H1 (cell line): ENCODE measurements at regions not wholly inside any gene's neighbourhood (a gene's known extent, or its start where the extent isn't known, plus 50 kb on each side); places are given as distances from the start of the nearest gene placed in this dataset.

Source experiments
- ASH2L ChIP-seq: fragments of 200-600, 300-600 bp; sonication (generic); IDR thresholded peaks from one replicate; pipeline ENCODE4 v1.7.1; 2017; ENCODE audit warnings: low read length
- ATF3 ChIP-seq: IDR thresholded peaks from 2 replicates; pipeline ENCODE4 v1.6.1; 2011; ENCODE audit warnings: low read depth, mild to moderate bottlenecking, low read length; ENCODE audit not compliant: insufficient read depth
- BCL11A ChIP-seq, 2 experiments: IDR thresholded peaks; one replicate each; pipeline ENCODE4 v1.6.1; 2011; ENCODE audit warnings: low read depth in 2 of 2, low read length in 2 of 2, mild to moderate bottlenecking in 2 of 2
- CREB1 ChIP-seq: IDR thresholded peaks from 2 replicates; pipeline ENCODE4 v1.6.1; 2012; ENCODE audit warnings: inconsistent platforms
- E2F6 ChIP-seq: IDR thresholded peaks from 2 replicates; pipeline ENCODE4 v1.6.1; 2012; ENCODE audit warnings: inconsistent platforms
- HDAC2 ChIP-seq, 2 experiments: fragments of 300-600 bp in 1 of 2; sonication (generic) in 1 of 2; IDR thresholded peaks; 2 replicates each; pipeline ENCODE4 v1.6.1; 2011 to 2012; ENCODE audit warnings: low read depth in 2 of 2, low read length in 2 of 2, mild to moderate bottlenecking in 2 of 2, moderate library complexity in 2 of 2, borderline replicate concordance in 1 of 2, inconsistent platforms in 1 of 2
- RNF2 ChIP-seq: fragments of 200-900, 300-1000 bp; sonication (generic); IDR thresholded peaks from 2 replicates; pipeline ENCODE4 v1.7.1; 2016; ENCODE audit warnings: borderline replicate concordance, low read depth, mild to moderate bottlenecking, antibody characterized with exemption, low read length; ENCODE audit not compliant: poor library complexity, severe bottlenecking; ENCODE audit errors: missing control alignments
- TCF12 ChIP-seq: IDR thresholded peaks from 2 replicates; pipeline ENCODE4 v1.6.1; 2011; ENCODE audit warnings: low read depth, mild to moderate bottlenecking, low read length
- TEAD4 ChIP-seq: IDR thresholded peaks from 2 replicates; pipeline ENCODE4 v1.6.1; 2012; ENCODE audit warnings: low read depth, low read length, inconsistent platforms, mixed read lengths
- TF ChIP-seq, protein P1 (sequence below): fragments of 300-600 bp; sonication (generic); IDR thresholded peaks from 2 replicates; pipeline ENCODE4 v1.7.1; 2012; ENCODE audit warnings: low read length, moderate library complexity, mild to moderate bottlenecking, inconsistent platforms; ENCODE audit not compliant: insufficient replicate concordance

DNA sequence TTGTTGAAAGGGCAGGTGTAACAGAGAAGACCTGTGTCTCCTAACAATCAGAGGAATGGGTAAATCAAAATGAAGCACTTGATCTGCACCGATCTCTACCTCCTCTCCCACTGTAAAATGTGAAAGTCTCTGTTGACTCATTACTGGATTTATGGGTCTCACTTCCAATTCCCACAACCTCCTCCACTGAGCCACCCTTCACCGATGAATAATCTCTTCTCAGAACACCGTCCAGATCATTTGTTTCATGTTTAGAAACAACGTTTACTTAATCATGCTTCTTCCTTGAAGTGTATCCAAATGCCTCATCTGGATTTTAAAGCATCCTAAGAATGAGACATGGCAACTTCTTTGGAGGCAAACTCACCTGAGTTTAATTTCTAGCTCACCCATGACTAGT, 643.6 kb downstream of the ETS1 start (continued):
- TF ChIP-seq, protein P1, sequence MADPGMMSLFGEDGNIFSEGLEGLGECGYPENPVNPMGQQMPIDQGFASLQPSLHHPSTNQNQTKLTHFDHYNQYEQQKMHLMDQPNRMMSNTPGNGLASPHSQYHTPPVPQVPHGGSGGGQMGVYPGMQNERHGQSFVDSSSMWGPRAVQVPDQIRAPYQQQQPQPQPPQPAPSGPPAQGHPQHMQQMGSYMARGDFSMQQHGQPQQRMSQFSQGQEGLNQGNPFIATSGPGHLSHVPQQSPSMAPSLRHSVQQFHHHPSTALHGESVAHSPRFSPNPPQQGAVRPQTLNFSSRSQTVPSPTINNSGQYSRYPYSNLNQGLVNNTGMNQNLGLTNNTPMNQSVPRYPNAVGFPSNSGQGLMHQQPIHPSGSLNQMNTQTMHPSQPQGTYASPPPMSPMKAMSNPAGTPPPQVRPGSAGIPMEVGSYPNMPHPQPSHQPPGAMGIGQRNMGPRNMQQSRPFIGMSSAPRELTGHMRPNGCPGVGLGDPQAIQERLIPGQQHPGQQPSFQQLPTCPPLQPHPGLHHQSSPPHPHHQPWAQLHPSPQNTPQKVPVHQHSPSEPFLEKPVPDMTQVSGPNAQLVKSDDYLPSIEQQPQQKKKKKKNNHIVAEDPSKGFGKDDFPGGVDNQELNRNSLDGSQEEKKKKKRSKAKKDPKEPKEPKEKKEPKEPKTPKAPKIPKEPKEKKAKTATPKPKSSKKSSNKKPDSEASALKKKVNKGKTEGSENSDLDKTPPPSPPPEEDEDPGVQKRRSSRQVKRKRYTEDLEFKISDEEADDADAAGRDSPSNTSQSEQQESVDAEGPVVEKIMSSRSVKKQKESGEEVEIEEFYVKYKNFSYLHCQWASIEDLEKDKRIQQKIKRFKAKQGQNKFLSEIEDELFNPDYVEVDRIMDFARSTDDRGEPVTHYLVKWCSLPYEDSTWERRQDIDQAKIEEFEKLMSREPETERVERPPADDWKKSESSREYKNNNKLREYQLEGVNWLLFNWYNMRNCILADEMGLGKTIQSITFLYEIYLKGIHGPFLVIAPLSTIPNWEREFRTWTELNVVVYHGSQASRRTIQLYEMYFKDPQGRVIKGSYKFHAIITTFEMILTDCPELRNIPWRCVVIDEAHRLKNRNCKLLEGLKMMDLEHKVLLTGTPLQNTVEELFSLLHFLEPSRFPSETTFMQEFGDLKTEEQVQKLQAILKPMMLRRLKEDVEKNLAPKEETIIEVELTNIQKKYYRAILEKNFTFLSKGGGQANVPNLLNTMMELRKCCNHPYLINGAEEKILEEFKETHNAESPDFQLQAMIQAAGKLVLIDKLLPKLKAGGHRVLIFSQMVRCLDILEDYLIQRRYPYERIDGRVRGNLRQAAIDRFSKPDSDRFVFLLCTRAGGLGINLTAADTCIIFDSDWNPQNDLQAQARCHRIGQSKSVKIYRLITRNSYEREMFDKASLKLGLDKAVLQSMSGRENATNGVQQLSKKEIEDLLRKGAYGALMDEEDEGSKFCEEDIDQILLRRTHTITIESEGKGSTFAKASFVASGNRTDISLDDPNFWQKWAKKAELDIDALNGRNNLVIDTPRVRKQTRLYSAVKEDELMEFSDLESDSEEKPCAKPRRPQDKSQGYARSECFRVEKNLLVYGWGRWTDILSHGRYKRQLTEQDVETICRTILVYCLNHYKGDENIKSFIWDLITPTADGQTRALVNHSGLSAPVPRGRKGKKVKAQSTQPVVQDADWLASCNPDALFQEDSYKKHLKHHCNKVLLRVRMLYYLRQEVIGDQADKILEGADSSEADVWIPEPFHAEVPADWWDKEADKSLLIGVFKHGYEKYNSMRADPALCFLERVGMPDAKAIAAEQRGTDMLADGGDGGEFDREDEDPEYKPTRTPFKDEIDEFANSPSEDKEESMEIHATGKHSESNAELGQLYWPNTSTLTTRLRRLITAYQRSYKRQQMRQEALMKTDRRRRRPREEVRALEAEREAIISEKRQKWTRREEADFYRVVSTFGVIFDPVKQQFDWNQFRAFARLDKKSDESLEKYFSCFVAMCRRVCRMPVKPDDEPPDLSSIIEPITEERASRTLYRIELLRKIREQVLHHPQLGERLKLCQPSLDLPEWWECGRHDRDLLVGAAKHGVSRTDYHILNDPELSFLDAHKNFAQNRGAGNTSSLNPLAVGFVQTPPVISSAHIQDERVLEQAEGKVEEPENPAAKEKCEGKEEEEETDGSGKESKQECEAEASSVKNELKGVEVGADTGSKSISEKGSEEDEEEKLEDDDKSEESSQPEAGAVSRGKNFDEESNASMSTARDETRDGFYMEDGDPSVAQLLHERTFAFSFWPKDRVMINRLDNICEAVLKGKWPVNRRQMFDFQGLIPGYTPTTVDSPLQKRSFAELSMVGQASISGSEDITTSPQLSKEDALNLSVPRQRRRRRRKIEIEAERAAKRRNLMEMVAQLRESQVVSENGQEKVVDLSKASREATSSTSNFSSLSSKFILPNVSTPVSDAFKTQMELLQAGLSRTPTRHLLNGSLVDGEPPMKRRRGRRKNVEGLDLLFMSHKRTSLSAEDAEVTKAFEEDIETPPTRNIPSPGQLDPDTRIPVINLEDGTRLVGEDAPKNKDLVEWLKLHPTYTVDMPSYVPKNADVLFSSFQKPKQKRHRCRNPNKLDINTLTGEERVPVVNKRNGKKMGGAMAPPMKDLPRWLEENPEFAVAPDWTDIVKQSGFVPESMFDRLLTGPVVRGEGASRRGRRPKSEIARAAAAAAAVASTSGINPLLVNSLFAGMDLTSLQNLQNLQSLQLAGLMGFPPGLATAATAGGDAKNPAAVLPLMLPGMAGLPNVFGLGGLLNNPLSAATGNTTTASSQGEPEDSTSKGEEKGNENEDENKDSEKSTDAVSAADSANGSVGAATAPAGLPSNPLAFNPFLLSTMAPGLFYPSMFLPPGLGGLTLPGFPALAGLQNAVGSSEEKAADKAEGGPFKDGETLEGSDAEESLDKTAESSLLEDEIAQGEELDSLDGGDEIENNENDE, result no peak
- TF ChIP-seq TEAD4, result no peak
- no peak for TF ChIP-seq HDAC2 (IDR thresholded peaks at IDR 0.05; ENCODE audit: borderline replicate concordance in 1 of 2, low read depth in 2 of 2, low read length in 2 of 2)
- TF ChIP-seq E2F6, result no peak
- TF ChIP-seq ATF3, result no peak
- no peak for TF ChIP-seq ASH2L
- TF ChIP-seq RNF2, result no peak
- TF ChIP-seq BCL11A (IDR thresholded peaks at IDR 0.05; ENCODE audit: low read depth in 2 of 2, low read length in 2 of 2), result no peak
- TF ChIP-seq CREB1, result no peak
- no peak for TF ChIP-seq TCF12
